Loucy (cell line): ENCODE measurements at regions not wholly inside any gene's neighbourhood (a gene's known extent, or its start where the extent isn't known, plus 50 kb on each side); places are given as distances from the start of the nearest gene placed in this dataset.

Source experiments
- H2AFZ ChIP-seq: fragments of 200-600 bp; sonication (generic); 2 replicates; pipeline ENCODE4 v1.6.0; 2016; ENCODE audit warnings: antibody characterized with exemption, mild to moderate bottlenecking, low read length, moderate library complexity
- H3F3A ChIP-seq: fragments of 200-600 bp; 2 replicates; pipeline ENCODE4 v1.6.0; 2016; ENCODE audit warnings: antibody characterized with exemption, low read depth, mild to moderate bottlenecking
- H3K27me3 ChIP-seq: fragments of 200-600 bp; sonication (generic); 2 replicates; pipeline ENCODE4 v1.6.1; 2014; ENCODE audit warnings: low read length, mild to moderate bottlenecking; ENCODE audit not compliant: insufficient read depth, poor library complexity, severe bottlenecking
- H3K36me3 ChIP-seq: fragments of 200-600 bp; sonication (generic); 2 replicates; pipeline ENCODE4 v1.6.1; 2016; ENCODE audit warnings: low read length; ENCODE audit not compliant: insufficient read depth
- H3K4me1 ChIP-seq: fragments of 200-600 bp; sonication (generic); 2 replicates; pipeline ENCODE4 v1.5.1; 2014; ENCODE audit warnings: low read length, mild to moderate bottlenecking; ENCODE audit not compliant: insufficient read depth, poor library complexity, severe bottlenecking
- H3K4me2 ChIP-seq: fragments of 200-600 bp; sonication (generic); 2 replicates; pipeline ENCODE4 v1.6.0; 2014; ENCODE audit warnings: antibody characterized with exemption, low read length, low read depth, mild to moderate bottlenecking; ENCODE audit not compliant: poor library complexity, severe bottlenecking
- H3K4me3 ChIP-seq: fragments of 200-600 bp; sonication (generic); 2 replicates; pipeline ENCODE4 v1.5.1; 2014; ENCODE audit warnings: low read length, mild to moderate bottlenecking, mixed read lengths; ENCODE audit not compliant: poor library complexity, severe bottlenecking
- H3K79me2 ChIP-seq: fragments of 200-600 bp; sonication (generic); 2 replicates; pipeline ENCODE4 v1.6.1; 2014; ENCODE audit warnings: low read length; ENCODE audit not compliant: insufficient read depth
- H3K9ac ChIP-seq: fragments of 200-600 bp; sonication (generic); 2 replicates; pipeline ENCODE4 v1.6.0; 2014; ENCODE audit warnings: mild to moderate bottlenecking, low read depth, low read length, moderate library complexity; ENCODE audit not compliant: poor library complexity, severe bottlenecking
- H3K9me2 ChIP-seq: fragments of 200-600 bp; sonication (generic); replicated peaks from 2 replicates; pipeline ENCODE4 v1.6.1; 2016; ENCODE audit warnings: low read depth, low read length, mixed read lengths
- H3K9me3 ChIP-seq: fragments of 200-600 bp; sonication (generic); 2 replicates; pipeline ENCODE4 v1.6.1; 2014; ENCODE audit warnings: mild to moderate bottlenecking, antibody characterized with exemption, low read length, low read depth; ENCODE audit not compliant: insufficient read depth
- H4K20me1 ChIP-seq: fragments of 200-600 bp; sonication (generic); 2 replicates; pipeline ENCODE4 v1.6.0; 2014; ENCODE audit warnings: antibody characterized with exemption, low read length, mild to moderate bottlenecking; ENCODE audit not compliant: insufficient read depth, poor library complexity, severe bottlenecking
- CTCF ChIP-seq: fragments of 200-600 bp; sonication (generic); conservative IDR thresholded peaks from 2 replicates; pipeline ENCODE4 v1.5.1; 2014; ENCODE audit warnings: mild to moderate bottlenecking, antibody characterized with exemption, low read length
- EZH2phosphoT487 ChIP-seq: fragments of 200-600 bp; IDR thresholded peaks from 2 replicates; pipeline ENCODE4 v1.6.1; 2018; ENCODE audit warnings: antibody characterized with exemption, mild to moderate bottlenecking, moderate library complexity, borderline replicate concordance

GRCh38 chr2:150752229-150752628 lies 264.8 kb upstream of the RND3 start:
- Histone ChIP-seq H4K20me1 (no peaks in the 10 kb centered on the region), H3K9ac (no peak overlapping the region), H3K4me3 (no peak overlapping the region), H3K9me2 (no peaks in the 10 kb centered on the region), H3K79me2 (no peaks in the 10 kb centered on the region), H3F3A (no peaks in the 10 kb centered on the region), H3K4me1 (no peaks in the 10 kb centered on the region), H3K27me3 (no peaks in the 10 kb centered on the region), H3K4me2 (no peak overlapping the region), H3K36me3 (no peaks in the 10 kb centered on the region), H2AFZ (no peak overlapping the region), H3K9me3 (no peaks in the 10 kb centered on the region)
- TF ChIP-seq CTCF = no peak
- no peak for TF ChIP-seq EZH2phosphoT487

GRCh38 chr2:150750720-150751119 lies 263.3 kb upstream of the RND3 start:
- Histone ChIP-seq H4K20me1 (no peaks in the 10 kb centered on the region), H3K4me3 (no peak overlapping the region), H2AFZ (no peak overlapping the region), H3K9me3 (no peaks in the 10 kb centered on the region), H3F3A (no peaks in the 10 kb centered on the region), H3K27me3 (no peaks in the 10 kb centered on the region), H3K9me2 (no peaks in the 10 kb centered on the region), H3K79me2 (no peaks in the 10 kb centered on the region), H3K4me1 (no peaks in the 10 kb centered on the region), H3K9ac (no peak overlapping the region), H3K36me3 (no peaks in the 10 kb centered on the region), H3K4me2 (no peak overlapping the region)
- no peak for TF ChIP-seq CTCF

- Histone ChIP-seq H3K36me3 (no peaks in the 10 kb centered on the region), H4K20me1 (no peaks in the 10 kb centered on the region), H3K27me3 (no peaks in the 10 kb centered on the region), H3K4me1 (no peaks in the 10 kb centered on the region), H3F3A (no peaks in the 10 kb centered on the region), H3K79me2 (no peaks in the 10 kb centered on the region), H3K9me2 (no peaks in the 10 kb centered on the region), H2AFZ (peak overlapping the region; percentile 27), H3K9ac (no peak overlapping the region), H3K4me2 (no peak overlapping the region), H3K4me3 (no peak overlapping the region), H3K9me3 (no peaks in the 10 kb centered on the region)
- no peak for TF ChIP-seq CTCF
- TF ChIP-seq EZH2phosphoT487 = no peak
Observed at GRCh38 chr2:150742094-150742493, 254.6 kb upstream of the RND3 start.
